NCI-H526 (cell line): ENCODE measurements at regions not wholly inside any gene's neighbourhood (a gene's known extent, or its start where the extent isn't known, plus 50 kb on each side); places are given as distances from the start of the nearest gene placed in this dataset.

Experiments
- DNase-seq, 2 experiments: peaks; one replicate each; lab custom pipeline; 2025; lab: John Stamatoyannopoulos, UW

- DNase-seq = no peak
Observed at GRCh38 chr9:107210775-107211174, 72.3 kb upstream of the RAD23B start.

- DNase-seq = no peak
Observed at GRCh38 chr9:107211284-107211923, 71.7 kb upstream of the RAD23B start.

GRCh38 chr9:107212613-107213012 is 70.5 kb upstream of the RAD23B start:
- DNase-seq = no peak

- DNase-seq = no peak
Observed at GRCh38 chr9:107213080-107213479, 70.0 kb upstream of the RAD23B start.

GRCh38 chr9:107213561-107214028 is 69.5 kb upstream of the RAD23B start:
- no peak for DNase-seq

- no peak for DNase-seq
Observed at GRCh38 chr9:107214381-107214780, 68.7 kb upstream of the RAD23B start.

GRCh38 chr9:107214915-107215314 is 68.2 kb upstream of the RAD23B start:
- no peak for DNase-seq

GRCh38 chr9:107215381-107215780 is 67.7 kb upstream of the RAD23B start:
- no peak for DNase-seq

- DNase-seq = no peak
Observed at GRCh38 chr9:107216329-107216728, 66.8 kb upstream of the RAD23B start.

- no peak for DNase-seq
Observed at GRCh38 chr9:107218829-107219485, 64.1 kb upstream of the RAD23B start.

- DNase-seq = no peak
Observed at GRCh38 chr9:107219486-107220077, 63.5 kb upstream of the RAD23B start.

GRCh38 chr9:107221321-107221720 is 61.8 kb upstream of the RAD23B start:
- DNase-seq = no peak

- DNase-seq = no peak
Observed at GRCh38 chr9:107222020-107222522, 61.0 kb upstream of the RAD23B start.

GRCh38 chr9:107223381-107223780 is 59.7 kb upstream of the RAD23B start:
- DNase-seq = no peak

- DNase-seq = no peak
Observed at GRCh38 chr9:107224252-107224651, 58.8 kb upstream of the RAD23B start.

- no peak for DNase-seq
Observed at GRCh38 chr9:107226421-107226820, 56.7 kb upstream of the RAD23B start.

- no peak for DNase-seq
Observed at GRCh38 chr9:107227774-107228173, 55.3 kb upstream of the RAD23B start.

GRCh38 chr9:107228496-107229039 is 54.5 kb upstream of the RAD23B start:
- peak in 1 of 2 experiments; percentile 15 for DNase-seq

- DNase-seq = no peak
Observed at GRCh38 chr9:107229241-107229741, 53.8 kb upstream of the RAD23B start.
